GM03348 (cell line): ENCODE measurements at regions not wholly inside any gene's neighbourhood (a gene's known extent, or its start where the extent isn't known, plus 50 kb on each side); places are given as distances from the start of the nearest gene placed in this dataset.
"Not testable (repeated sequence)": the region's sequence is repeated elsewhere in the genome, so short reads cannot be mapped to it uniquely, and the experiment has no call there.

ENCODE experiments used
- DNase-seq: peaks from one replicate; pipeline ENCODE4 v3.0.0; 2012; ENCODE audit warnings: low spot score

GRCh38 chr20:12113468-12114371 is 196.0 kb downstream of the BTBD3 start:
- DNase-seq = peak; percentile 38

GRCh38 chr20:12129114-12129513 is 211.4 kb downstream of the BTBD3 start:
- DNase-seq = not testable (repeated sequence)

GRCh38 chr20:12129532-12129931 is 211.8 kb downstream of the BTBD3 start:
- not testable (repeated sequence) for DNase-seq

- no peak for DNase-seq
These were observed 213.1 kb downstream of the BTBD3 start for GRCh38 chr20:12130781-12131180.

- no peak for DNase-seq
These were observed 215.9 kb downstream of the BTBD3 start for GRCh38 chr20:12133553-12133952.

GRCh38 chr20:12145951-12146350 is 228.3 kb downstream of the BTBD3 start:
- DNase-seq = not testable (repeated sequence)

- DNase-seq = no peak
These were observed 235.3 kb downstream of the BTBD3 start for GRCh38 chr20:12152996-12153395.

GRCh38 chr20:12153628-12154027 is 235.9 kb downstream of the BTBD3 start:
- DNase-seq = no peak

GRCh38 chr20:12156252-12156651 is 238.6 kb downstream of the BTBD3 start:
- DNase-seq = no peak

GRCh38 chr20:12159261-12159660 is 241.6 kb downstream of the BTBD3 start:
- DNase-seq = no peak

- DNase-seq = no peak
These were observed 244.0 kb downstream of the BTBD3 start for GRCh38 chr20:12161734-12162133.

- peak; percentile 80 for DNase-seq
These were observed 248.5 kb downstream of the BTBD3 start for GRCh38 chr20:12166053-12166717.

- no peak for DNase-seq
These were observed 252.7 kb downstream of the BTBD3 start for GRCh38 chr20:12170406-12170805.

- peak; percentile 61 for DNase-seq
These were observed 254.3 kb downstream of the BTBD3 start for GRCh38 chr20:12171923-12172524.

- DNase-seq = no peak
These were observed 255.8 kb downstream of the BTBD3 start for GRCh38 chr20:12173347-12174012.

GRCh38 chr20:12175538-12175937 is 257.8 kb downstream of the BTBD3 start:
- no peak for DNase-seq

- DNase-seq = no peak
These were observed 260.1 kb downstream of the BTBD3 start for GRCh38 chr20:12177657-12178293.

- DNase-seq = no peak
These were observed 262.0 kb downstream of the BTBD3 start for GRCh38 chr20:12179692-12180091.

GRCh38 chr20:12180107-12180661 is 262.5 kb downstream of the BTBD3 start:
- no peak for DNase-seq

GRCh38 chr20:12198281-12198680 is 280.6 kb downstream of the BTBD3 start:
- no peak for DNase-seq

GRCh38 chr20:12199703-12200102 is 282.0 kb downstream of the BTBD3 start:
- DNase-seq = no peak
